ENCODE measurements at regions not wholly inside any gene's neighbourhood (a gene's known extent, or its start where the extent isn't known, plus 50 kb on each side); places are given as distances from the start of the nearest gene placed in this dataset.

- Histone ChIP-seq H4K20me1 (replicated peaks; ENCODE audit: control insufficient read depth, extremely low read depth, insufficient read depth, low read length) (no peaks in the 10 kb centered on the region), H3K9ac (replicated peaks; ENCODE audit: extremely low read depth, insufficient read depth, low read length) (no peak overlapping the region), H3K27ac (ENCODE audit: insufficient read depth, low read depth, low read length) (no peak overlapping the region), H3K4me2 (ENCODE audit: insufficient read depth, low read length) (no peak overlapping the region), H3K36me3 (ENCODE audit: control insufficient read depth in 2 of 2, extremely low read depth in 1 of 2, insufficient read depth in 2 of 2, low read length in 2 of 2) (no peaks in the 10 kb centered on the region), H3K79me2 (ENCODE audit: control insufficient read depth, insufficient read depth, low read length) (no peaks in the 10 kb centered on the region), H3K4me3 (replicated peaks in 1 of 3; ENCODE audit: insufficient read depth in 1 of 3, low read depth in 1 of 3, low read length in 3 of 3) (no peak overlapping the region), H3K9me3 (replicated peaks; ENCODE audit: control insufficient read depth, insufficient read depth, low read length) (peaks cover 4% of the 10 kb centered on the region), H3K4me1 (ENCODE audit: control insufficient read depth, extremely low read depth, insufficient read depth, low read length) (no peaks in the 10 kb centered on the region), H3K27me3 (ENCODE audit: control insufficient read depth in 2 of 2, insufficient read depth in 2 of 2, low read length in 2 of 2) (no peaks in the 10 kb centered on the region), H3K9me1 (replicated peaks; ENCODE audit: control insufficient read depth, extremely low read depth, insufficient read depth, low read length) (no peaks in the 10 kb centered on the region), H2AFZ (ENCODE audit: low read depth, low read length) (no peak overlapping the region)
- TF ChIP-seq FOS (IDR thresholded peaks at IDR 0.05; ENCODE audit: borderline replicate concordance, insufficient read depth, low read length) (no peak), EZH2 (IDR thresholded peaks at IDR 0.05; ENCODE audit: borderline replicate concordance, low read depth, low read length, severe bottlenecking) (no peak), POLR2AphosphoS5 (IDR thresholded peaks at IDR 0.05; ENCODE audit: insufficient read depth, low read depth, low read length) (no peak), MYC (IDR thresholded peaks at IDR 0.05; ENCODE audit: low read depth, low read length) (no peak), GATA2 (IDR thresholded peaks at IDR 0.05; ENCODE audit: insufficient read depth, insufficient read length, low read depth, low read length) (no peak), POLR2A (IDR thresholded peaks at IDR 0.05; ENCODE audit: low read depth, low read length) (no peak), JUN (IDR thresholded peaks at IDR 0.05; ENCODE audit: borderline replicate concordance, insufficient read depth, insufficient read length, low read depth) (no peak)
- TF ChIP-seq, protein P1, sequence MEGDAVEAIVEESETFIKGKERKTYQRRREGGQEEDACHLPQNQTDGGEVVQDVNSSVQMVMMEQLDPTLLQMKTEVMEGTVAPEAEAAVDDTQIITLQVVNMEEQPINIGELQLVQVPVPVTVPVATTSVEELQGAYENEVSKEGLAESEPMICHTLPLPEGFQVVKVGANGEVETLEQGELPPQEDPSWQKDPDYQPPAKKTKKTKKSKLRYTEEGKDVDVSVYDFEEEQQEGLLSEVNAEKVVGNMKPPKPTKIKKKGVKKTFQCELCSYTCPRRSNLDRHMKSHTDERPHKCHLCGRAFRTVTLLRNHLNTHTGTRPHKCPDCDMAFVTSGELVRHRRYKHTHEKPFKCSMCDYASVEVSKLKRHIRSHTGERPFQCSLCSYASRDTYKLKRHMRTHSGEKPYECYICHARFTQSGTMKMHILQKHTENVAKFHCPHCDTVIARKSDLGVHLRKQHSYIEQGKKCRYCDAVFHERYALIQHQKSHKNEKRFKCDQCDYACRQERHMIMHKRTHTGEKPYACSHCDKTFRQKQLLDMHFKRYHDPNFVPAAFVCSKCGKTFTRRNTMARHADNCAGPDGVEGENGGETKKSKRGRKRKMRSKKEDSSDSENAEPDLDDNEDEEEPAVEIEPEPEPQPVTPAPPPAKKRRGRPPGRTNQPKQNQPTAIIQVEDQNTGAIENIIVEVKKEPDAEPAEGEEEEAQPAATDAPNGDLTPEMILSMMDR (IDR thresholded peaks at IDR 0.05; ENCODE audit: extremely low read depth in 1 of 2, insufficient read depth in 1 of 2, low read depth in 1 of 2, low read length in 2 of 2), result no peak
- TF ChIP-seq, protein P2, sequence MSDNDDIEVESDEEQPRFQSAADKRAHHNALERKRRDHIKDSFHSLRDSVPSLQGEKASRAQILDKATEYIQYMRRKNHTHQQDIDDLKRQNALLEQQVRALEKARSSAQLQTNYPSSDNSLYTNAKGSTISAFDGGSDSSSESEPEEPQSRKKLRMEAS (IDR thresholded peaks at IDR 0.05; ENCODE audit: insufficient read depth, insufficient read length), result no peak
- intact Hi-C loops (cut with micrococcal nuclease) (no loop called here), dilution Hi-C loops (cut with MboI; ENCODE audit: extremely low pct_ligation_motif_present, low sequenced_read_pairs) (no loop called here)
- POLR2A ChIA-PET, result no interaction called here
- CTCF ChIA-PET, result no interaction called here
- BruUV-seq (replicated peaks), result no TSS peak
- FAIRE-seq, result no peak
- no peak for DNase-seq (ENCODE audit: low read depth, low spot score)
Measured at GRCh38 chr1:14094611-14095400, 394.8 kb downstream of the PRDM2 start.
